GM06990 (cell line): ENCODE measurements at regions not wholly inside any gene's neighbourhood (a gene's known extent, or its start where the extent isn't known, plus 50 kb on each side); places are given as distances from the start of the nearest gene placed in this dataset.

ENCODE experiments used
- DNase-seq: peaks from one replicate; pipeline ENCODE4 v3.0.0-alpha.2; 2011; ENCODE audit not compliant: insufficient read length; ENCODE audit errors: extremely low read depth
- H3K27me3 ChIP-seq: replicated peaks from 2 replicates; pipeline ENCODE4 v1.6.0; 2011; ENCODE audit warnings: low read length; ENCODE audit not compliant: control insufficient read depth, insufficient read depth
- H3K36me3 ChIP-seq: 2 replicates; pipeline ENCODE4 v1.5.1; 2011; ENCODE audit warnings: low read length; ENCODE audit not compliant: control insufficient read depth, insufficient read depth
- H3K4me3 ChIP-seq: replicated peaks from 2 replicates; pipeline ENCODE4 v1.5.1; 2011; ENCODE audit warnings: low read depth, mild to moderate bottlenecking, control low read depth, low read length
- TF ChIP-seq, protein P1 (sequence below): IDR thresholded peaks from 2 replicates; pipeline ENCODE4 v1.5.1; 2011; ENCODE audit warnings: low read length, control low read depth, mild to moderate bottlenecking, inconsistent platforms; ENCODE audit not compliant: insufficient read depth, poor library complexity, severe bottlenecking

- no peaks in the 10 kb centered on the region for H3K36me3 ChIP-seq
- TF ChIP-seq, protein P1, sequence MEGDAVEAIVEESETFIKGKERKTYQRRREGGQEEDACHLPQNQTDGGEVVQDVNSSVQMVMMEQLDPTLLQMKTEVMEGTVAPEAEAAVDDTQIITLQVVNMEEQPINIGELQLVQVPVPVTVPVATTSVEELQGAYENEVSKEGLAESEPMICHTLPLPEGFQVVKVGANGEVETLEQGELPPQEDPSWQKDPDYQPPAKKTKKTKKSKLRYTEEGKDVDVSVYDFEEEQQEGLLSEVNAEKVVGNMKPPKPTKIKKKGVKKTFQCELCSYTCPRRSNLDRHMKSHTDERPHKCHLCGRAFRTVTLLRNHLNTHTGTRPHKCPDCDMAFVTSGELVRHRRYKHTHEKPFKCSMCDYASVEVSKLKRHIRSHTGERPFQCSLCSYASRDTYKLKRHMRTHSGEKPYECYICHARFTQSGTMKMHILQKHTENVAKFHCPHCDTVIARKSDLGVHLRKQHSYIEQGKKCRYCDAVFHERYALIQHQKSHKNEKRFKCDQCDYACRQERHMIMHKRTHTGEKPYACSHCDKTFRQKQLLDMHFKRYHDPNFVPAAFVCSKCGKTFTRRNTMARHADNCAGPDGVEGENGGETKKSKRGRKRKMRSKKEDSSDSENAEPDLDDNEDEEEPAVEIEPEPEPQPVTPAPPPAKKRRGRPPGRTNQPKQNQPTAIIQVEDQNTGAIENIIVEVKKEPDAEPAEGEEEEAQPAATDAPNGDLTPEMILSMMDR, result no peak
Observed at GRCh38 chr16:62969711-62970318, 933.6 kb upstream of the CDH8 start.

GRCh38 chr16:62967611-62968010 is 931.4 kb upstream of the CDH8 start:
- Histone ChIP-seq H3K36me3 (no peaks in the 10 kb centered on the region), H3K4me3 (no peak overlapping the region), H3K27me3 (no peaks in the 10 kb centered on the region)
- DNase-seq, result no peak
- TF ChIP-seq, protein P1, result no peak

More at GRCh38 chr16:62969711-62970318, 933.6 kb upstream of the CDH8 start:
- Histone ChIP-seq H3K27me3 (no peaks in the 10 kb centered on the region), H3K4me3 (no peak overlapping the region)
- DNase-seq, result no peak

- no peak overlapping the region for H3K4me3 ChIP-seq
- DNase-seq, result no peak
- no peaks in the 10 kb centered on the region for H3K36me3 ChIP-seq
- TF ChIP-seq, protein P1, result no peak
- H3K27me3 ChIP-seq, result no peaks in the 10 kb centered on the region
Observed at GRCh38 chr16:62967163-62967562, 930.9 kb upstream of the CDH8 start.

- no peak overlapping the region for H3K4me3 ChIP-seq
- no peaks in the 10 kb centered on the region for H3K27me3 ChIP-seq
- H3K36me3 ChIP-seq, result no peaks in the 10 kb centered on the region
- DNase-seq, result no peak
- TF ChIP-seq, protein P1, result no peak
Observed at GRCh38 chr16:62966626-62967025, 930.4 kb upstream of the CDH8 start.

- no peaks in the 10 kb centered on the region for H3K36me3 ChIP-seq
- H3K4me3 ChIP-seq, result no peak overlapping the region
- TF ChIP-seq, protein P1, result no peak
- no peaks in the 10 kb centered on the region for H3K27me3 ChIP-seq
- DNase-seq, result no peak
Observed at GRCh38 chr16:62965831-62966230, 929.6 kb upstream of the CDH8 start.

DNA sequence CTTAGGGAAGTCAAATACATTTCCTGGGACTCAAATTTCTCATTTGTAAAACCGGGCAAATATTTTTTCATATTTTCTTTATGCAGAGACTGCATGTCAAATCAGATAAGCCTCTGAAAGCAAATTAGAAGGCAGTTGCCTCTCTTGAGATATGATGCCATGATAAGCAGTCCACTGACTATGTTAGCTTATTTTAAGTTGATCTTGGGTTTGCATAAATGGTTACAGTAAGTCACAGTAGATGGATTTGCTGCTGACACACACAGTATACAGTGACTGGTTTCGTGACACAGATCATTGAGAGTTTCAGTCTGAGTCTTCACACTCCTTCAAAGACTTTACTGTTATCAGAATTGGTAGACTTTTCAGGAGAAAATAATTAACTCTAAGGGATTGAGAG is 927.6 kb upstream of the CDH8 start:
- Histone ChIP-seq H3K36me3 (no peaks in the 10 kb centered on the region), H3K4me3 (no peak overlapping the region), H3K27me3 (no peaks in the 10 kb centered on the region)
- TF ChIP-seq, protein P1, result no peak
- no peak for DNase-seq
